Endothelial cell of umbilical vein (primary cell): ENCODE measurements at regions not wholly inside any gene's neighbourhood (a gene's known extent, or its start where the extent isn't known, plus 50 kb on each side); places are given as distances from the start of the nearest gene placed in this dataset.

ENCODE experiments used
- EZH2 ChIP-seq: IDR thresholded peaks from 2 replicates; pipeline ENCODE4 v1.6.1; 2012; ENCODE audit warnings: borderline replicate concordance, low read depth, mild to moderate bottlenecking, moderate library complexity, low read length, inconsistent platforms; ENCODE audit not compliant: severe bottlenecking
- JUN ChIP-seq: IDR thresholded peaks from 2 replicates; pipeline ENCODE4 v1.6.1; 2011; ENCODE audit warnings: borderline replicate concordance, low read depth; ENCODE audit not compliant: insufficient read length, insufficient read depth
- POLR2A ChIP-seq: IDR thresholded peaks from 2 replicates; pipeline ENCODE4 v1.6.1; 2012; ENCODE audit warnings: low read depth, mild to moderate bottlenecking, control low read depth, low read length

GRCh38 chr5:3139499-3139931 lies 388.0 kb upstream of the IRX2 start:
- no peak for TF ChIP-seq POLR2A
- no peak for TF ChIP-seq EZH2
- TF ChIP-seq JUN = no peak
